ENCODE measurements at regions not wholly inside any gene's neighbourhood (a gene's known extent, or its start where the extent isn't known, plus 50 kb on each side); places are given as distances from the start of the nearest gene placed in this dataset.
"Not testable (repeated sequence)": the region's sequence is repeated elsewhere in the genome, so short reads cannot be mapped to it uniquely, and the experiment has no call there.

DNA sequence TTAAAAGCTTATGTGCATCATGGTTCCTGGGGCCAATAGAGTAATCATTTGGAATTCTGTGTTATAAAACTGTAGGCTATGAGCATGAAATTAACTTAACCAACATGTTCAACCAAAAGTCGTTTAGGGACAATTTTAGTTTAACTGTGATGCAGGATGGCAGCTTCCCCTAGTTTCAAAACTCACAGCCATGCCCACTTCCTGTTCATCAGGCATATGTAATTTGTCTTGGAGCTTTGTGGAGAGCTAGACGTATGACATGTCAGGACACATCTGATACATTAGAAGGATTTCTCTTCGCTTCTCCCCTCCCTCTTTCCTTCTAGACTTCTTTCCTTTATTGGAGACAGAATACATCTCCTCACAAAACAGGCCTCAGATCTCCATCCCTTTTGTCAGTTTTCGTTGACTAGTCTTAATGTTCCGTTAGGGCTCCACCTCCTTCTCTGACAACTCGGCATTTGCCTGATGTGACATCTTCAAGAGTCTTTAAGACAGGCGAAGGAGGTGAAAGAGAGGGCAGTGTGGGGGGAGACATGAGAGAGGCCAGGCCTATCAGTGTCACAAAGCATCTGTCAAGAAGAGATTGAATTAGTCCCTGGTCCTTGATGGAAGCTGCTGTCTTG is 176.0 kb downstream of the MSX2 start:
- no peak for DNase-seq

- no peak for DNase-seq
These were observed 173.0 kb downstream of the MSX2 start for GRCh38 chr5:174897281-174897950.

- DNase-seq, result no peak
These were observed 171.0 kb downstream of the MSX2 start for GRCh38 chr5:174895360-174895759.

DNA sequence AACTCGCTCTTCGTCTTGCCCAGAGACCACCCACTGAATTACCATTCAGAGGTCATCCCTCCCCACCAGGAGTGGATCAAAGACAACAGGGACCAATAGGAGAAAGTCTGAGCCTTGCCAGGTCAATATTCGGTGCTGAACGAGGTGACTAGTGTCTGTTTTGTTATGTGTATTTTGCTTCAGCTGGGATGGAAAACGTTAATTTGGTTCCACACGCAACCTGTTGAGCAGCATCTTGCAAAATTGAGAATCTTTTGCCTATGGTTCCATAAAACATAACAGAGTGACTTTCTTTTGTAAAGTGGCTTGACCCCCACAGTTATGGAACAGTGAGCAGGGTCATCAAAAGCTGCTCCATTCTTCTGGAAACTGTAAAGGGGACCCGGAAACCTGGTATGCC is 168.4 kb downstream of the MSX2 start:
- DNase-seq, result no peak

DNA sequence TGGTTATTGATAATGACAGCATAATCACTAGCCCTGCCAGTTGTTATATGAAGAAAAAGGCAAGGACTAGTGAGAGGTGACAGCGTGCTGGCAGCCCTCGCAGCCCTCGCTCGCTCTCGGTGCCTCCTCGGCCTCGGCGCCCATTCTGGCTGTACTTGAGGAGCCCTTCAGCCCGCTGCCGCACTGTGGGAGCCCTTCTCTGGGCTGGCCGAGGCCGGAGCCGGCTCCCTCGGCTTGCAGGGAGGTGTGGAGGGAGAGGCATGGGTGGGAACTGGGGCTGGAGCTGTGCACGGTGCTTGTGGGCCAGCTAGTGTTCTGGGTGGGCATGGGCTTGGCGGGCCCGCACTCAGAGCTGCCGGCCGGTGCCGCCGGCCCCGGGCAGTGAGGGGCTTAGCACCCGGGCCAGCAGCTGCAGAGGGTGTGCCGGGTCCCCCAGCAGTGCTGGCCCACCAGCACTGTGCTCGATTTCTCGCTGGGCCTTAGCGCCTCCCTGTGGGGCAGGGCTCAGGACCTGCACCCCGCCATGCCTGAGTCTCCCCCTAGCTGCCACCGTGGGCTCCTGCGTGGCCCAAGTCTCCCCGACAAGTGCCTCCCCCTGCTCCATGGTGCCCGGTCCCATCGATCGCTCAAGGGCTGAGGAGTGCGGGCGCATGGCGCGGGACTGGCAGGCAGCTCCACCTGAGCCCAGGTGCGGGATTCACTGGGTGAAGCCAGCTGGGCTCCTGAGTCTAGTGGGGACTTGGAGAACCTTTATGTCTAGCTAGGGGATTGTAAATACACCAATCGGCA is 156.2 kb downstream of the MSX2 start:
- not testable (repeated sequence) for DNase-seq

- no peak for DNase-seq
These were observed 153.6 kb downstream of the MSX2 start for GRCh38 chr5:174877987-174878386.

- DNase-seq, result no peak
These were observed 147.9 kb downstream of the MSX2 start for GRCh38 chr5:174872271-174872670.

- no peak for DNase-seq
These were observed 127.8 kb downstream of the MSX2 start for GRCh38 chr5:174852143-174852542.

GRCh38 chr5:174850565-174851169 is 126.3 kb downstream of the MSX2 start:
- no peak for DNase-seq

- no peak for DNase-seq
These were observed 125.0 kb downstream of the MSX2 start for GRCh38 chr5:174849426-174849825.

DNA sequence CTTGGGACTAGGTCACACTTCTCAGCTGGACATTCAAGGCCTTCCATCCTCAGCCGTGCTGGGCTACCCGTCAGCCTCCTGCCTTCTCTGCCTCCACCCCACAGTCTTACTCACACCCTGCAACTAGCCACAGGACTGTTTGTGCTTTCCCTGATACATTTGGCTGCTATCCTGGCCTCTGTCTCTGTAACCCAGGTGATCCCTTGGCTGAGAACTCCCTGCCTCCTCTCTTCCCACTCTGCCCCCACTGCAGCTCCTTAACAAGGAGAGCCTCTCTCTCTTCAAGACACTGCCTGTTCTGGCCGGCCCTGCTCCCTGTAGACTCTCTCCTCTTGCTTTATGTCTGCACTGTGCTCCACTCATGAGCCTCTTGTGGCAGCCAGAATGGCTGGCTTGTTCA is 120.6 kb downstream of the MSX2 start:
- no peak for DNase-seq

- no peak for DNase-seq
These were observed 119.2 kb downstream of the MSX2 start for GRCh38 chr5:174843263-174844250.

GRCh38 chr5:174840435-174840834 is 116.1 kb downstream of the MSX2 start:
- no peak for DNase-seq

DNA sequence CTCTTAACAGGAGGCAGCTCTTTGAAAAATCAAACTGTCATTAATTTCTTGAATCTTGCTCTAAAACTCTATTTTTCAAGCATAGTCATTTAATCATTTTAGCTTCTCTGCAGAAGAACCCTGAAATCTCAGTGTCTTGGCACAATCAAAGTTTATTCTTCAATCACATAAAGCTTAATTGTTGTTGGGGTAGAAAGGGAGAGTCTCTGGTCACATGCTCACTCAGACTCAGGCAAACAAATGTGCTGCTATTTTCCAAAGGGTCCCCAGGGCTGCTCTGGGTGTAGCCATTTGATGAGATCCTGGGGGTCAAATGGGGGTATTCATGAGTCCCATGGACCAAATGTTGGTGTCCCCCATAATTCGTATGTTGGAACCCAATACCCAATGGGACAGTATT is 114.8 kb downstream of the MSX2 start:
- DNase-seq, result no peak

DNA sequence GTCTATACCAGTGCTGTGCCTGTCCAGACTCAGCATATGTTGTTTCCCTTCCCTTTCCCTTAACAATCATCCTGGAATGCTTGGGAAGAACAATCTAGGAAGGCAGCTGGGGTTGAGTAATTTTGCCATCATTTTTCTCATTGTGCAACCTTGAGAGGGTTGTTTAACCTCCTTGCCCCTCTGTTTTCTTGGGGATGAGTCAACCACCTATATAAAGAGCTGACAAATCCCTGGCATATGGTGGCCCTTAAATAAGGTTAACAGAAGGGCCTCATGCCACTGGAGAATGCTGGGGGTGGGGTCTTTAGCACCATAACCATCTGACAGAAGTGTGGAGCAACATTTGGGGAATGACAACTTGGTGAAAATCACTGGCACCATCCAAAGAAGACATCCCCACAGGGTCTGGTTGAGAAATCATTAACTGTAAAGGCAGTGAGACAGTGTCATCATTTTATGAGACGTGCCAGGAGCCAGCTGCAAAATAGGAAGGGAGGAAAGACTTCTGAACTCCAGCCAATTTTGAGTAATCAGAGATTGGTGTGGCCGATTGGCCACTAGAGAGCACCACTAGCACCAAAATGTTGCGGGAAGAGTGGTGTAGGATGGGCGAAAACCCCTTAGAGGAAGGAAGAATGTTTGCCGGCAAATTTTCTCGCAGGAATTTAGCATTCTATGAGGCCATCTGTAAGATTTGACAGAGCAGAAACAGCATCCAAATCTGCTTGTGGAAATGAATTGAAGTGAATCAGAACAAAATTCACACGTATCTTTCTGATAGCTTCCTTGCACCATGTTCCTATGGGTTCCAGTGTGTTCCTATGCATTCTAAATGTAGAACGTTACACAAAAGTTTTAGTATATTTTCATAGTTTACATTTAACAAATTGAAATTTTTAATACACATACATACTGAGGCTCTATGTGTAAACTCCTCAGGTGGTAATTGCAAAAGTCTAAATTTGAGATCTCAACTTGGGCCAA is 113.8 kb downstream of the MSX2 start:
- no peak for DNase-seq

DNA sequence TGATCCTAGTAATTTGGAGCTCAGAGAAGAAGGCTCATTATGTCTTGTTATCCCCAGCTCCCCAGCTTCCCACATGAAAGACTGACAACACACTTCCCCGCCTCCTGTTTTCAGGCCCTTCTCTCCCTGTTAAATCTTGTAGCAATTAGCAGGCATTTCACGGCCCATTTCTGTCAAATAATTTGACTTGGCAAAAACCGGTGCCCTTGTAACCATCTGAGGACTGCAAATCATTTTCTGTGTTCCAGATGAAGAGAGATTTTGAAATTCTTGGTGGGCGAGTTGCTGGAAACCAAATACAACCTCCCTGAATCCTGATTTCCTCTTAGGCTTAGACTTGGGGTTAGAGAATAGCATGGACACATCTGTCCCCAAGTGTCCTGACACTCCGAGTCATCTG is 109.7 kb downstream of the MSX2 start:
- DNase-seq, result no peak

GRCh38 chr5:174832811-174833210 is 108.4 kb downstream of the MSX2 start:
- no peak for DNase-seq

- DNase-seq, result no peak
These were observed 107.6 kb downstream of the MSX2 start for GRCh38 chr5:174832025-174832424.

GRCh38 chr5:174831031-174831660 is 106.8 kb downstream of the MSX2 start:
- no peak for DNase-seq

DNA sequence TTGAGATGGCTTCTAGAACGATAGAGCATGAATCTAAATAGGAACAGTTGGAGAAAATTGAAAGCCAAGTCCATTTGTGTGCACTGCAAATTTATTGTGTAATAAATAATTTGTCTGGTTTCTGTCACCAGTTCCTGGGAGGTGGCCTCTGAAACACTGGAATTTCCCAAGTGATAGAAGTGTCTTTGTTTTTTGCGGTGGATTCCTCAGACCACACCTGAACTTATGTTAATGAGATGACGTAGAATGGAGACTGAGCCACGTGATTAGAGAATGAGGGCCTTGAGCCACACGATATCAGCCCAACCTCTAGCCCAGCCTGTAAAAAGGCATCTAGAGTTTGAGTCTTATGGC is 105.1 kb downstream of the MSX2 start:
- DNase-seq, result no peak

All from activated CD4-positive, alpha-beta T cell treated with anti-CD3 and anti-CD28 coated beads for 4 hours (primary cell).